Ovary (tissue), 3 donors: ENCODE measurements at regions not wholly inside any gene's neighbourhood (a gene's known extent, or its start where the extent isn't known, plus 50 kb on each side); places are given as distances from the start of the nearest gene placed in this dataset.

Source experiments
- CTCF ChIP-seq, 3 donors: fragments of 450-650 bp in 2 of 3; fragments of 200-600 bp in 1 of 3; IDR thresholded peaks; one replicate each; pipeline versions ENCODE4 v1.5.1 to v1.8.0; 2016 to 2022; ENCODE audit warnings: antibody characterized with exemption in 3 of 3, mild to moderate bottlenecking in 1 of 3
- EP300 ChIP-seq: sonication (generic); formaldehyde crosslinking; IDR thresholded peaks from one replicate; pipeline ENCODE4 v1.6.1; 2017; ENCODE audit warnings: antibody characterized with exemption
- POLR2A ChIP-seq: fragments of 450-650 bp; IDR thresholded peaks from one replicate; pipeline ENCODE4 v1.6.1; 2017; ENCODE audit warnings: antibody characterized with exemption, mild to moderate bottlenecking, moderate library complexity
- donor health status: DM: no; HTN: no; CAD: no.

GRCh38 chr4:26150948-26151347 lies 169.9 kb upstream of the RBPJ start:
- TF ChIP-seq CTCF (IDR thresholded peaks at IDR 0.05) (no peak), POLR2A (no peak), EP300 (no peak)
